ENCODE measurements at regions not wholly inside any gene's neighbourhood (a gene's known extent, or its start where the extent isn't known, plus 50 kb on each side); places are given as distances from the start of the nearest gene placed in this dataset.

- Histone ChIP-seq H3K9me3 (no peaks in the 10 kb centered on the region), H3K4me3 (no peak overlapping the region), H3K4me2 (no peak overlapping the region), H3K4me1 (no peaks in the 10 kb centered on the region), H3K27ac (no peak overlapping the region)
- DNase-seq (ENCODE audit: low read depth in 1 of 2, low spot score in 1 of 2), result no peak
- CTCF ChIA-PET, result no interaction called here
- 2% methylated on average over 3 of the region's 3 CpGs for whole genome bisulfite sequencing (ENCODE audit: missing lambda C conversion rate)
- no peak for FAIRE-seq
- no peak for ATAC-seq
- POLR2A ChIA-PET, result no interaction called here
- TF ChIP-seq EHMT2 (IDR thresholded peaks at IDR 0.05; ENCODE audit: low read depth), result no peak
- no peak for TF ChIP-seq BHLHE40 (IDR thresholded peaks at IDR 0.05; ENCODE audit: low read depth, low read length)
Observed at GRCh38 chr1:90411185-90411584, 305.9 kb downstream of the BARHL2 start.

GRCh38 chr1:90407737-90408136 lies 309.4 kb downstream of the BARHL2 start:
- H3K4me1 ChIP-seq, result peaks cover 8% of the 10 kb centered on the region; the same call in 1 of the 3 replicates
- ATAC-seq, result no peak
- no peak for FAIRE-seq
- no peak for TF ChIP-seq RFX5 (IDR thresholded peaks at IDR 0.05)
- no peak for TF ChIP-seq E2F6 (IDR thresholded peaks at IDR 0.05; ENCODE audit: borderline replicate concordance, low read depth)
- TF ChIP-seq NPAS2 (CRISPR knock-in tag; IDR thresholded peaks at IDR 0.05; ENCODE audit: borderline replicate concordance), result no peak
- TF ChIP-seq HEYL (CRISPR knock-in tag; IDR thresholded peaks at IDR 0.05), result no peak
- no peak for DNase-seq (ENCODE audit: low read depth in 1 of 2, low spot score in 1 of 2)
- 3% methylated on average over 3 of the region's 3 CpGs for WGBS (ENCODE audit: missing lambda C conversion rate)
- no peak overlapping the region for H3K27ac ChIP-seq
- ChIA-PET CTCF (no interaction called here), POLR2A (interaction anchor here (0.7 kb wide), 1 partner anchor 481 kb away, joined by 6 read pairs; no protein-coding TSS in a partner anchor)
- H3K4me3 ChIP-seq, result no peak overlapping the region
- H3K4me2 ChIP-seq, result no peak overlapping the region
- no peaks in the 10 kb centered on the region for H3K9me3 ChIP-seq

GRCh38 chr1:90405726-90406125 lies 311.4 kb downstream of the BARHL2 start:
- CTCF ChIA-PET, result interaction anchor here (0.7 to 1.6 kb wide), 2 partner anchors 10 to 19 kb away, joined by 3 to 5 read pairs; no protein-coding TSS in a partner anchor
- no peak overlapping the region for H3K27ac ChIP-seq
- H3K4me1 ChIP-seq, result peaks cover 11% of the 10 kb centered on the region; the same call in 1 of the 3 replicates
- FAIRE-seq (no peak), ATAC-seq (no peak), DNase-seq (ENCODE audit: low read depth in 1 of 2, low spot score in 1 of 2) (no peak)
- no peaks in the 10 kb centered on the region for H3K9me3 ChIP-seq
- no peak for TF ChIP-seq ATOH8 (CRISPR knock-in tag; IDR thresholded peaks at IDR 0.05; ENCODE audit: low read depth)
- no peak for TF ChIP-seq E2F6 (IDR thresholded peaks at IDR 0.05; ENCODE audit: borderline replicate concordance, low read depth)
- TF ChIP-seq CTCF (IDR thresholded peaks at IDR 0.05), result no peak
- TF ChIP-seq CBX8 (IDR thresholded peaks at IDR 0.05), result no peak
- no peak for TF ChIP-seq JUNB (IDR thresholded peaks at IDR 0.05)
- WGBS (ENCODE audit: missing lambda C conversion rate), result 22% methylated on average over 4 of the region's 4 CpGs
- H3K4me3 ChIP-seq, result no peak overlapping the region
- no peak overlapping the region for H3K4me2 ChIP-seq
- POLR2A ChIA-PET, result no interaction called here

GRCh38 chr1:90402893-90403849 lies 313.9 kb downstream of the BARHL2 start:
- 43% methylated on average over 5 of the region's 5 CpGs for WGBS (ENCODE audit: missing lambda C conversion rate)
- Histone ChIP-seq H3K4me2 (peak overlapping the region; percentile 27; the same call in 1 of the 3 replicates), H3K4me3 (no peak overlapping the region), H3K27ac (no peak overlapping the region), H3K9me3 (no peaks in the 10 kb centered on the region), H3K4me1 (peaks cover 16% of the 10 kb centered on the region; the same call in 2 of the 3 replicates)
- peak; percentile 80 to 92 for ATAC-seq
- peak; percentile 8 to 68 for DNase-seq (ENCODE audit: low read depth in 1 of 2, low spot score in 1 of 2)
- 0 out of 2 replicates have a peak, but pooled peaks have one; percentile 23 for TF ChIP-seq MAX (IDR thresholded peaks at IDR 0.05)
- no peak for TF ChIP-seq EHF (CRISPR knock-in tag; IDR thresholded peaks at IDR 0.05)
- TF ChIP-seq BHLHE40 (IDR thresholded peaks at IDR 0.05; ENCODE audit: low read depth, low read length), result no peak
- no peak for TF ChIP-seq RFX5 (IDR thresholded peaks at IDR 0.05)
- TF ChIP-seq CEBPB (IDR thresholded peaks at IDR 0.05), result peak in 1 of 2 experiments; percentile 39; a peak in 1 of 4 replicates
- peak; percentile 32 for TF ChIP-seq JUNB (IDR thresholded peaks at IDR 0.05)
- TF ChIP-seq MAZ (IDR thresholded peaks at IDR 0.05; ENCODE audit: borderline replicate concordance, low read depth, low read length), result no peak
- TF ChIP-seq FOSL2 (IDR thresholded peaks at IDR 0.05), result 0 out of 2 replicates have a peak, but pooled peaks have one; percentile 12
- TF ChIP-seq FOSL2 (CRISPR knock-in tag; IDR thresholded peaks at IDR 0.05), result peak; percentile 57
- TF ChIP-seq BCL3 (IDR thresholded peaks at IDR 0.05), result no peak
- POLR2A ChIA-PET, result no interaction called here
- CTCF ChIA-PET, result interaction anchor here (0.6 kb wide), 1 partner anchor 220 kb away, joined by 3 read pairs; no protein-coding TSS in a partner anchor
- no peak for FAIRE-seq
